Activated CD4-positive, alpha-beta T cell treated with anti-CD3 and anti-CD28 coated beads for 1 hour (primary cell): ENCODE measurements at regions not wholly inside any gene's neighbourhood (a gene's known extent, or its start where the extent isn't known, plus 50 kb on each side); places are given as distances from the start of the nearest gene placed in this dataset.
"Not testable (repeated sequence)": the region's sequence is repeated elsewhere in the genome, so short reads cannot be mapped to it uniquely, and the experiment has no call there.

Experiments
- DNase-seq: peaks from one replicate; pipeline ENCODE4 v3.0.0-alpha.2; 2020

DNA sequence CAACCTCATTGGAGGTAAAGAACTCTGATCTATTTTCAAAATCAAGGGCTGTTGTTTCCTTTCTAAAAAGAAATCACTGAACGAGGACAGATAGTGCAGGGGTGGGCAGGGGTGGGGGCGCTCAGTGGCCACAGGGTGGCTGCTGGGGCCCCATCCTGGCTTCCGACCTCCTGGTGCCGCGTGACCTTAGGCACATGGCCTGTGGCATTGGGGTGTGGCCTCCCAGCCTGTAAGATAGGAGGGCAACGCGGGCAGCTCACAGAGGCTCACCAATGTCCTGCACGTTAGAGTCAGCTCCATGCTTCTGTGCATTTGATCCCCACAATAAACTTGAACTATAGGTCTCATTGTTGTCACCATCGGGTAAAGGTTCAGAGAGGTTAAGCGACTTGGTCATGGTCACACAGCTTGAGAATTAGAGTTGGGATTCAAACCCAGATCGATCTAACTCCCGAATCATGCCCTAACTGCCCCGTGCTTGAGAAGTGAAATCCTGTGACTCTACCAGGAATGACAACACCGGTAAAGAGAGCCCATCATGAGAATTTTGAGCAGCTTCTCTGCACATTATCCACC, 148.0 kb upstream of the SLC6A11 start:
- DNase-seq: no peak

DNA sequence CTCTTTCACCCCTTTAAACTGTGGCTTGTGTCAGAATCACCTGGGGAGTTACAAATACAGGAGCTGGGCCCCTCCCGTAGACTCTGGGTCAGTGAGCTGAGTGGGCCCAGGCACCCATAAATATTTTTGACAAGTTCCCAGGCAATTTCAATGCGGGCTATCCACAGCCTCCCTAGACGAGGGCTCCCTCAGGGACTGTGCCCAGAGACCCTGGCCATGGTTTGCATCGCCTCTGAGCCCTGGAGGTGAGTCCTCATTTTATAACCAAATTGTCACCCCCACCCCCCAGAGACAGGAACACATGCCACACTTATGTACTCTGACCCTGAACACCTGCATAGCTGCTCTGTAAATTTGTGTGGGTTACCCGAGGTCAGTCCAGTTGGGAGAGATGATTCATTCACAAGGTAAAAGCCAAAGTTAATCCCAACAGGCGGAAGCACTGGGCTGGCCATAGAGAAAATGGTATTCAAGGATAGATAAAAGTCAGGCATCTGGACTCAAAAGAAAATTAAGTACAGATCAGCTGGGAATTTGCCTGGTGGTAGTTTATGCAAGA, 146.5 kb upstream of the SLC6A11 start:
- no peak for DNase-seq

DNA sequence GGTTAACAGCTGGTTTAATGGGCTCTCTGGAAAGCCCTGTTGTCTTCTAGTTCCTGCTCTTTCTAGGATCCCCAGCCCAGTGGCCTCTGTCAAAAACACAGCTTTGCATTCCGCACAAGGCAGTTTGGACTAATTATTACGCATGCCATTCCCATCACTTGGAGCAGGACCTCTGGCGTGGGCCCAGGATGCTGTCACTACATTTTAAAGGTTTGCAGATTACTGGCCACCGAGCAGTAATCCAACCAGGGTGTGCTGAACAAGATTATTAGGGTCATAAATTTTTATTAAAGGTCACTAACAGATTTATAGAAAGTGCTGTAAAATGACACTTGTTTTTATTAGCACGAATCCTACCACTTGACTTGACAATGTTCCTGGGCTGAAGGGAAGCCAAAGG, 143.6 kb upstream of the SLC6A11 start:
- DNase-seq: no peak

DNA sequence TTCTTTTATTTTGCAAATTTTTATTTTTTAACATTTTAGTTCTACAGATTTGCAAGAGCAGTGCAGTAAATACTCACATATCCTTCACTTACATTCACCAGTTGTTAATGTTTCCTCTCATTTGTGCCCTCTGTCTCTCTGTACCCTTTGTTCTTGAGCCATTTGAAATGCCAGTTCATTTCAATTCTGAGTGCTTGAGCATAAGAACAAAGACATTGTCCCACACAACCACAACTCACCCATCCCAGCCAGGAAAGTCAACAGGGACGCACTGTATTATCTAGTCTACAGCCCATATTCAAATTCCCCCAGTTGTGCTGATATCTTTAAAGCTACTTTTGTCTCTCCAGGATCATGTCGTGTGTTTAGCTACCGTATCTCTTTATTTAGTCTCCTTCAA, 141.4 kb upstream of the SLC6A11 start:
- DNase-seq: no peak

DNA sequence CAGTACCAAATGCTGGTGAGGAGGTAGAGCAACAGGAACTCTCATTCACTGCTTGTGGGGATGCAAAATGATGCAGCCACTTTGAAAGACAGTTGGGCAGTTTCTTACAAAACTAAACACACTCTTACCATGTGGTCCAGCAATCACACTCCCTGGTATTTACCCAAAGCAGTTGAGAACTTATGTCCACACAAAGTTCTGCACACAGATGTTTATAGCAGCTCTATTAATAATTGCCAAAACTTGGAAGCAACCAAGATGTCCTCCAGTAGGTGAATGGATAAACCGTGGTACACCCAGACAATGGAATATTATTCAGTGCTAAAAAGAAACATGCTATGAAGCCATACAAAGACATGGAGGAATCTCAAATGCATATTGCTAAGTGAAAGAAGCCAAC, 139.1 kb upstream of the SLC6A11 start:
- DNase-seq: no peak

DNA sequence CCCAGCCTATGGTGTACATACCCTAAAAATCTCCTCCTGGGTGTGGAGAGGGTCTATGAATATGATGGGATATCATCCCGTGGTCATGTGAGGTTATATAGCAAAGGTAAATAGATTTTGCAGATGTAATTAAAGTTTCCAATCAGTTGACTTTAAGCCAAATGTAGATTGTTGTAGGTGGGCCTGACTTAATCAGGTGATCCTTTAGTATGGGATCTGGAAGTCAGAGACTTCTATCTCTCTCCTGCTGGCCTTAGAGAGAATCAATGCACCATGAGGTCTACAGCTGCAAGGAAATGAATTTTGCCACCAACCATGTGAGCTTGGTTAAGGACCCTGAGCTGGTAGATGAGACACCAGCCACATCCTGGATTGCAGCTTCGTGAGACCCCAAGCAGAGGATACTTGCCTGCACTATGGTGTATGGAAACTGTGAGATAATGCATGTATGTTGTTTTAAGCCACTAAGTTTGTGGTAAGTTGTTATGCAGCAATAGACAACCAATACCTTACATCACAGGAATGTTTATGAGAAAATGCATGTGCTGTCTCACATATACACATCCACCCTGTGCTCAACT, 137.1 kb upstream of the SLC6A11 start:
- no peak for DNase-seq

DNA sequence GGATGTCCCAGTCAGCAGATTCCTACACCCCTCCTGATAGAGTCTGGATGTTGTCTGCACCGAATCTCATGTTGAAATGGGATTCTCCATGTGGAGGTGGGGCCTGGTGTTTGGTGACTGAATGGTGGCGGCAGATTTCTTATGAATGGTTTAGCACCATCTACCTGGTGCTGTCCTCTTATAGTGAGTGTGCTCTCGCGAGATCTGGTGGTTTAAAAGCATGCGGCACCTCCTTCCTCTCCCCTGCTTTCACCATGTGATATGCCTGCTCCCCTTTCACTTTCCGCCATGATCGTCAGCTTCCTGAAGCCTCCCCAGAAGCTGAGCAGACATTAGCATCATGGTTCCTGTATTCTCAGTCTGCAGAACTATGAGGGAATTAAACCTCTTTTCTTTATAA, 135.2 kb upstream of the SLC6A11 start:
- DNase-seq: no peak

DNA sequence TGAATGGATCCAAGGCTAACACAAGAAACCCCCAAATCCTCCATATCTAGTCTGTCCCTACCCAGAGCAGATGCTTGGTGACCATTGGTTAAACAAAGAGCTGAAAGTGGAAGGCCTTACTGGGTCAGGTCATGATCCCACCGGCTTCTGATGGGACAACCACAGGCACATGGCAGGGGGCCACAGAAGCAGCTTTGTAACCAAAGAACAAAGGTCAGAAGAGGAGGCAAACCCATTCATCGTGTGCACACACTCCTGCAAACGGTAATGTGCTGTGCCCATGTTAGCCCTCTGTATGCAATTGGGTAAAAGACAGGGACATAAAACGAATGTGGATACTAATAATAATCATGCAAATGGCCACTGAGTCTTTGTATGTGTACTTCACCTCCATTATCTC, 133.3 kb upstream of the SLC6A11 start:
- no peak for DNase-seq

DNA sequence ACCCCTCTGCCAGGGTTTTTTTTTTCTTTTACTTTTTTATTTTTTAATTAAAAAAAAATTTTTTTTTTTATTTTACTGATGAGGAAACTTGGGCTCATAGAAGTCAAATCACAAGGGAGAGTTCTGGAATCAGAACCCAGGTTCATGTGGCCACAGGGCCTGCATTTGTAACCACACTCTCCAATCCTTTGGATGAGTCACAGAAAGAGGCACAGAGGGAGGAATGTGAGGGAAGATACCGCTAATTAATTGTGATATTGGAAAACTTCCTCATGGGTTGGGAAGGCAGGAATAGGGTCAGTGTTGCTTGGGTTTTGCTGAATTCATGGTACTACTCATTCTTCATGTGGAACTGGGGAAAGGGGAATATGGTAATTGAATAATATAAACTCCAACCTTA, 132.9 kb upstream of the SLC6A11 start:
- no peak for DNase-seq

DNA sequence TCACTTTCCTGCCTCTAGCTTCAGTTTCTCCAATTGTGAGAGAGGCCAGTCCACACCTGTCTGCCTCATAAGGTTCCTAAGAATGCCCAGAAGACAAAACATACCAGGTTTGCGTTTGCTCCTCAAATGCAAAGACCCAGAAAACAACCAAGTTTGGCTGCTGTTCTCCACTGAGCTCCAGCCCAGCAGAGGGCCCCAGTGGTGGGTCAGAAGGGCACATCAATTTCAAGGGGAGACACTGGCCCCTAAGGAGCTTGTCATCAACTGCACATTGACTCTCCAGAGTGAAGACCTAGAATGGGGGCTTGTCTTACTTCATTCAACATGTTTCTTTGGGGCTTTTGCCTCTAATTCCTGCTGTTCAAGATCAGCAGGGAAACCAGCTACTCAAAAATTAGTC, 127.9 kb upstream of the SLC6A11 start:
- DNase-seq: no peak

DNA sequence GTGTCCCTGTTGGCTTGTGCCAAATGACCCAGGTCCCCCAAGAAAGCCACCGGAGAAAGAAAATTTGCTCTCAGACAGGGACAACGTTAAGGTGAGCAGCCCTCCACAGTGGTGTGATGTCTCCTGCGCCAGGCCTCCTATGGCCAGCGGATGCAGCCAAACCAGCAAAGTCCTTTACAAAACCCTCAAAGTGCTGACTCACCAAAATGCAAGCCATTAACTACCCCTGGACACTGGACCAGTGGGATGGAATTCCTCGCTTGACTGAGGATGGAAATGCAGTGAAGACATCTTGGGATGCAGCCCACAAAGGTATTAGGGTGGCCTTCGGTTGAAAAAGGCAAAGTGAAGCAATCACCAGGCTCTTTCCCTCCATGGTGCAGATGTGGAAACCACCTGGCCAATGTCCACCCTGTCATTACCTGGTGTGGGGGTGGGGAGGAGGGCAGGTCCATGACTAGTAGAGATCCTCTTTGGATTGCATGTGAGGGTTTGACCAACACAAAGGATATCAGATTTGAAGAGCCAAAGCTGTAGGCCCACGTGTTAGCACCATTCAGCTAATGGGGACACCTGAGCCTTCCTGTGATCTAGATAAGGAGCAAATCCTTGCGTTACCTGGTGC, 127.4 kb upstream of the SLC6A11 start:
- DNase-seq: no peak

DNA sequence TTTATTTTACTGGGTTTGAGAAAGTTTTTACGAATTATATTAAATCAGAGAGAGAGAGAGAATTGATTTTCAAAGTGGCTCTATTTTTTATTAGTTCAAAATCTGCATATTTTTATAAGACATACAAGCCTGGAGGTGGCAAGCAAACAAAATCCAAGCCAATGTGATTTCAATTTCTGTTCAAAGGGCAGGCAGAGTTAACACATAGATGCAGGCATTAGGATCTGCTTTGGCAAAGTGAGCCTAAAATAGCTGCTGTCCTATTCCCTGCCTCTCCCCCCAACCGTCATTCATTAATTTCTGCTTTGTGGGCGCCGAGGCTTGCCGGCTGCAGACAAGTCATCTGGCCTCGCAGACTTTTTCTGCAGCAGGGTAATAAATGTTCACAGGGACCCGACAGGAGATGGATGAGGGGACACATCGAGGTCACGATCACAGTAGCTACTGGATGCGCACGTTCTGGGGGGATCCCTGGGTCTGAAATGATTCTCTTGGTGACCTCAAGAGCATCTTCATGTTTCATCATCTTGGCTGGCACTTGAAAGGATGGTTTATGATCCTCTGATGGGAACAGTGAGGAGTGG, 123.9 kb upstream of the SLC6A11 start:
- DNase-seq: no peak

DNA sequence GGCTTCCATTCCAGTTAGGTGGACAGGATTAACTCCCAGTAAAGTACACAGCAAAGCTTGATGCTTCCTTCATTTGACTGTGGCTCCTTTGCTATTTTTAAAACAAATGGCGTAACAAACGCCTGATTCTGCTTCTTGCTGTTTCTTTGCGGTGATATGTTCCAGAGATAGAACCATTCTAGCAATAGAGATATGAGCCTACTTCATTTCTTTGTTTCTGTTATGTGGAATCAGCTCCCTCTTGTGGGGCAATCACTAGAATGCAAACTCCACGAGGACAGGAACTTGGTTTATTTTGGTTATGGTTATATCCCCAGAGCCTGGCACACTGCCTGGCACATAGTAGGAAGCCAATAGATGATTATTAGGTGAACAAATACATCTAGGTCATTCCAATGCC, 122.6 kb upstream of the SLC6A11 start:
- no peak for DNase-seq

DNA sequence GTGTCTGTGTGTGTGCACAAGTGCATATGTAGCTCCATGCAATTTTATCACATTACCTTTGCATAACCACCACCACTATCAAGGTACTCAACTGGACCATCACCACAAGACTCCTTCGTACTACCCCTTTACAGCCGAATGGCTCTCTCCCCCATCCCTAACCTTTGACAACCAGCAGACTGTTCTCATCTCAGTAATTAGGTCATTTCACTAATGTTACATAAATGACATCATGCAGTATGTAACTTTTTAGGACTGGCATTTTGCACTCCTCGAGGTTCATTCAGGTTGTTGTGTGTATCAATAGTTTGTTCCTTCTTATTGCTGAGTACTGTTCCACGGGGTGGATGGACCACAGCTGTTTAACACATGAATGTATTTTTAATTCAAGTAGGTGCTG, 121.8 kb upstream of the SLC6A11 start:
- DNase-seq: no peak

DNA sequence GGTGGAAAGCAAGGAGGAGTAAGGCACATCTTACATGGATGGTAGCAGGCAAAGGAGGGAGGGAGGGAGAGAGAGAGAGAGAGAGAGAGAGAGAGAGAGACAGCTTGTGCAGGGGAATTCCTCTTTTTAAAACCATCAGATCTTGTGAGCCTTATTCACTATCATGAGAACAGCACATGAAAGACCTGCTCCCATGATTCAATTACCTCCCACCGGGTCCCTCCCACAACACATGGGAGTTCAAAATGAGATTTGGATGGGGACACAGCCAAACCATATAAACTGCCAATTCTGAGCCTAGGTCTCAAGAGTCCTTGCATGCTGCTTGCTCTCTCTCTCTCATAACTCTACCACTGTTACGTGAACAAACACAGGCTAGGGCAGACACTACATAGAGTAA, 120.8 kb upstream of the SLC6A11 start:
- DNase-seq: not testable (repeated sequence)

DNA sequence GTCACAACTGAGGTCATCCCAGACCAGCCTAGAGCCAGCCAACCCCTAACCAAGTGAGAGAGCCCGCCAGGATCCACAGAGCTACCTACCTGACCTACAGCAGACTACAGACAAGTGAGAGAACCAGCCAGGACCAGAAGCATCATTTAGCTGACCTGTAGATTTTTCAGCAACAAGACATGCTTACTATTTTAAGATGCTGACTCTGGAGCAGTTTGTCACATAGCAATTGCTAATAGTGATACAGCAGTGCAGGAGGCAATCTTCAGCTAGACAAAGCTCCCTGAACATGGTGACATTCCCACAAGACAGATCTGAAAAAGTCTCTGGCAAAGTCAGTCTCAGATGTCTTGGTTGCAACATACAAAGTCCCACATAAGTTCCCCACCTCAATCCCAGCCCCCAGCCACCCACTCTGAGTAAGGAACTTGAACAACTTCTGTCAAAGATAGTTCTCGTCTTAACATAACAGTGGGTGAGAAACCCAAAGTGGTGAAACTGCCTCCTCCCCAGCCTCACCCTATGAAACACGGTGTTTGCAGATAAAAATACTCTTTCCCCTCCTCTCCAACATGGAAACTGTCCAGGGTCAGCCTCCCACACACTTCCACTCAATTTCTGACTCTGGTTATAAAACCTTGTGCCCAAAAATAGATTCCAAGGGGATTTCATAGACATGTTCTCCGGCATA, 120.3 kb upstream of the SLC6A11 start:
- no peak for DNase-seq

DNA sequence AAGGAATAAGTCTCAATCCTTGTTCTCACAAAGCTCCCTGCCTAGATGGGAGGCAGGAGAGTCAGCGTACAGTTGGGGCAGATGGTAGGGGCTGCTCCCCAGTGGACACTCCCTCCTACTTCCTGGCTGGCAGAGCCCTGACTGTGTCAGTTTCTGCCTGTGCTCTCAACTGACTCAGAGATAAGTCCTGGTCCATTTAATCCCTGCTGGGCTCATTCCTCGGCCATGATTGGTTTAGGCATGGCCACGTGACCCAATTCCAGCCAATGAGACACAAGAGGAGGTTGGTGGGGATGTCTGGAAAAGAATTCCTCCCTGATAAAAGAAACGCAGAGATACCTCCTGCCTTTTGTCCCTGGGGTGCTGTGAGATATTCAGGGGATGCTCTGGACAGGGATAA, 118.1 kb upstream of the SLC6A11 start:
- DNase-seq: no peak

DNA sequence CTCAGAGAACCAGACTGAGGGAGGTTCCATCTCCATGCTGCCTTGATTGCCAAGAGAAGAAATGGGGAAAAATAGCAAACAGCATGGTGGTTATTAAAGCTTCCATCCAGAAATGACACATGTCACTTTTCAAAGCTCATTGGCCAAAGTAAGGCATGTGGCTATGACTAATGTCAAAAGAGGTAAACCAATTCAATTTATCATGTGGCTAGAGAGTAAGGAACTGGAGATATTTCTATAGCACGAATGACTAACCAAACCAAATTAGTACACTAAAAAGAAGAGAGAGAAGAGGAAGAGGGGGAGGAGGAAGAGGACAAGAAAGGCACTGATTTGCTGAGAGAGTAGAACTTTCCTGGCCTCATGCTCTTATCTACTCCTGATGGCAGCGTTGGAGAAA, 115.2 kb upstream of the SLC6A11 start:
- no peak for DNase-seq

DNA sequence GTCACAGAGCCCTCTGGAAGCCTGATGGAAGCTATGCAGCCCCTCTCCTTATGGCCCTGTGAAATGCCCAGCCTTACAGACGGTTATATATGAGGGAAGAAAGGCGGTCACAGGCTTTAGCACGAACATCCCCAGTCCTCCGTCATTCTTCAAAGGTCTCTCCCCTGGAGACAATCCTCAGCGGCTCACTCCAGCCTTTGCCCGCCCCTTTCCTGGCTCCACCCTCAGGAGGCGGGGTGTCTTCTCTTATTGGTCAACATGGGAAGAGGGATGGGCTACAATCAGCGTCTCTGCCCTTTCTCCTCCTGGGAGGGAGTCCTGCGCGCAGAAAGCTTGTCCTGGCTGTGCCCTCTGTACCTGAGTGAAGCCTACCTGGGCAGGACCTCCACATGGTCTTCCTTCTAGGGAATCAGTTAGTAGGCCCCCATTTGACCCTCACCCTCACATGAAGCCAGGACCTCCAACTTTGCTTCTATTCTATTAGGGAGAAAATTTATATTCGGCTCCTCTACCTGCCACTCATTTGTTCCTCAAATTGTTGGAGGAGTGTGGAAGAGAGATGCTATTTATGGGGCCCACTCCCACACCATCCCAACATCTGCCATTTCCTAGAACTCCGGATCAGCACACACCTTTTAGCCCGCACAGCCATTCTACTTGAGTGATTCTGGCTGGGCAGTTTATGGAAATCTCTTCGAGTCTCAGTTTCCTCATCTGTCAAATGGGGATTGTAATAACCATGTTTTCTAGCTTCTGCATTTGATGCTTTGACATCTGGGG, 112.9 kb upstream of the SLC6A11 start:
- DNase-seq: no peak

DNA sequence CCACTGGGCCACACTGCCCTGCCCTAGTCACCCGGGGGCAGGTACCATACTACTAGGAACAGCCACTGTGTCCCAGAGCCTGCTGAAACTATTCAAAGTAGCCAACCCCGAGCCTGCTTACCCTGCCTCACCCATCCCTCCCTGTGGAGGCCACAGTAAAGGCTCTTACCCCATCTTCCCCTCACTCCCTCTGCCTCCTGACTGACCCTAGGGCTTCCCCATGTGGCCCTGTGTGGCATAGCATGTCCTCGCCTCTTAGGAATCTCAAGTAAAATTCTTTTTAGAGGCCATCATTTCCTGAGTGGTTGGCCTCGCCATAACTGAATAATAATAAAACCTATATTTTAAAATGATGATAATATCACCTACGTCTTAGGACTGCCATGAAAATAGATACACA, 112.2 kb upstream of the SLC6A11 start:
- DNase-seq: no peak

DNA sequence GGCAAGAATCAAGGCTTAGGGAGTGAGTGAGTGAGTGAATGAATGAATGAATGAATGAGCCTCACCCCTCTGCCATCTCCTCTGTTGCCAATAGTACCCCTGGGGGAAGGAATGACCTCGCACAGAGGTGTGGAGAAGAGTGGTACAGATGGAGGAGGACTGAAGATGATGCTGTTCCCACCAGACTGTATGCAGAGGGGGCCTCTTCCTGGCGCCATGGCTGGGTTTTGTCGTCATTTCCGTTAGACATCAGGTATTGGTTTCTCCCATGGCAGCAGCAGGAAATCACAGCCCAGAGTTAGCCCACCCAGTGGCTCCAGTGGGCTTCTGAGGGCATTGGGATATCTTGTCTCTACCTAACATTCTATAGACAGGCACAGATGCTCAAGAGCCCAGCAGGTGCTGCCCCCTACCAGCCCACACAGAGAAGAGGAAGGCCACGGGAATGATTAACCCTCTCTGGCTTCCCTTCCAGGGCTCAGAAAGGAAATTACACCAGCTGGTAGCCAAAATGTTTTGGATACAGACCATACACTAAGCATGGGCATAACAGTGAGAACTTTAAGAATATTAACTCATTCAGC, 109.8 kb upstream of the SLC6A11 start:
- no peak for DNase-seq

DNA sequence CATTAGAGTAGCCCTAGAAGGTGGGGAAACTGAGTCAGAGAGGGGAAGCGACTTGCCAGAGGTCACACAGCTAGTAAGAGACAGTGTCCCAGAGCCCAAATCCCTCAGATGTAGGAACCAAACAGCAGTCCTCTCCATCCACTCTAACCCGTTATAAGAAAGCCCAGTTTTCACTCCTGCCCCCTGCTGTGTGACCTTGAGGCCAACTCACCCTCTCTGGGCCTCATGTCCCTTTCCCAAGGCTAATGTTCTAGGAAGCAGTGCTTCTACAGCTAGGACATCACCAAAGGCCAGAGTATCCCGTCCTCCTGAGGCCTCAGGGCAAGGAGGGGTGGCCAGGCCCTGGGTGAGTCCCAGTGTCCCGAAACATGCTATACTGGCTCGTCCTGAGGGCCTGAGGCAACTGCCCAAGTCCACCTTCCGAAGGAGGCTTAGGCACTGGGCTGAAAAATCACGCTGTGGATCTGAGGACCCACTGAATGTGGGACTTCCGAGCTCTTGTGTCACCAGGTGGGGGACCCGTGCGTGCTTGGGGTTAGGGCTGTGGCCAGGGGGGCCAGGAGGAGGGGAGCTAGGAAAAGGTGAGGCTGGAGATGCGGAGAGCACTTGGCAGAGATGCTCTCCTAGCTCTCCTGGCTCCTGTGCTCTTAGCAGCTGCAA, 109.2 kb upstream of the SLC6A11 start:
- no peak for DNase-seq
